Right renal cortex interstitium (tissue), 3 donors: ENCODE measurements at regions not wholly inside any gene's neighbourhood (a gene's known extent, or its start where the extent isn't known, plus 50 kb on each side); places are given as distances from the start of the nearest gene placed in this dataset.
"Not testable (repeated sequence)": the region's sequence is repeated elsewhere in the genome, so short reads cannot be mapped to it uniquely, and the experiment has no call there.

ENCODE experiments used
- DNase-seq, 3 donors: peaks; one replicate each; pipeline ENCODE4 v3.0.0-alpha.2; 2013; ENCODE audit warnings: low read depth in 3 of 3, low spot score in 2 of 3

GRCh38 chr6:159527351-159527750, 165.7 kb downstream of the SOD2 start:
- DNase-seq, result no peak

GRCh38 chr6:159525445-159526025, 167.5 kb downstream of the SOD2 start:
- no peak for DNase-seq

GRCh38 chr6:159522877-159523547, 170.0 kb downstream of the SOD2 start:
- no peak for DNase-seq

GRCh38 chr6:159521962-159522361, 171.1 kb downstream of the SOD2 start:
- DNase-seq, result no peak

GRCh38 chr6:159520002-159520401, 173.0 kb downstream of the SOD2 start:
- no peak for DNase-seq

- not testable (repeated sequence) for DNase-seq
Observed at GRCh38 chr6:159515811-159516210, 177.2 kb downstream of the SOD2 start.

GRCh38 chr6:159513914-159514313, 179.1 kb downstream of the SOD2 start:
- DNase-seq, result no peak

- no peak for DNase-seq
Observed at GRCh38 chr6:159513074-159513720, 179.8 kb downstream of the SOD2 start.

GRCh38 chr6:159512571-159512970, 180.5 kb downstream of the SOD2 start:
- DNase-seq, result no peak

- no peak for DNase-seq
Observed at GRCh38 chr6:159512104-159512503, 180.9 kb downstream of the SOD2 start.

GRCh38 chr6:159510141-159510540, 182.9 kb downstream of the SOD2 start:
- no peak for DNase-seq

- no peak for DNase-seq
Observed at GRCh38 chr6:159508931-159509330, 184.1 kb downstream of the SOD2 start.

- DNase-seq, result no peak
Observed at GRCh38 chr6:159506048-159506447, 187.0 kb downstream of the SOD2 start.

GRCh38 chr6:159505140-159505922, 187.7 kb downstream of the SOD2 start:
- DNase-seq, result no peak

- no peak for DNase-seq
Observed at GRCh38 chr6:159501558-159501957, 191.5 kb downstream of the SOD2 start.

- DNase-seq, result no peak
Observed at GRCh38 chr6:159499034-159499433, 194.0 kb downstream of the SOD2 start.

GRCh38 chr6:159494586-159494972, 198.5 kb downstream of the SOD2 start:
- DNase-seq, result no peak

- DNase-seq, result no peak
Observed at GRCh38 chr6:159493898-159494585, 199.0 kb downstream of the SOD2 start.

- no peak for DNase-seq
Observed at GRCh38 chr6:159493231-159493897, 199.7 kb downstream of the SOD2 start.

GRCh38 chr6:159490298-159490937, 202.6 kb downstream of the SOD2 start:
- no peak for DNase-seq
